ENCODE measurements at regions not wholly inside any gene's neighbourhood (a gene's known extent, or its start where the extent isn't known, plus 50 kb on each side); places are given as distances from the start of the nearest gene placed in this dataset.
"Not testable (repeated sequence)": the region's sequence is repeated elsewhere in the genome, so short reads cannot be mapped to it uniquely, and the experiment has no call there.

DNA sequence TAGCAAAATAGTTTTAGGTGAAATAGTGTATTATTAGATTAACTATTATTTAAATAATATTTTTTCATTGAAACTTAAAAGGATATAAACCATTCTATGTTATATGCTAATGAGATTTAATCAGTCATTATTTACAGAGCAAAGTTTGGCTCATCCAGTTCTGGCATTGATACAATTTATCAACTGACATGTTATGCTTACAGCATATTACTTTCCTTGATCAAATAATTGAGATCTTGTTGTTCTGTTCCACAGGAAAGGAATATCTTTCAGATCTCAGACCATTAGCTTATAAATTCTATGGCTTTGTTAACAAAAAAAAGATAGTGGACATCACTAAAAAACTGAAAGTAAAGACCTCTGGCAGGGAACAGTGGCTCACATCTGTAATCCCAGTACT lies 403.0 kb downstream of the ZFHX3 start:
- Mint-ChIP-seq H3K27ac (no peak overlapping the region), H3K4me1 (ENCODE audit: unreplicated experiment) (no peaks in the 10 kb centered on the region)

DNA sequence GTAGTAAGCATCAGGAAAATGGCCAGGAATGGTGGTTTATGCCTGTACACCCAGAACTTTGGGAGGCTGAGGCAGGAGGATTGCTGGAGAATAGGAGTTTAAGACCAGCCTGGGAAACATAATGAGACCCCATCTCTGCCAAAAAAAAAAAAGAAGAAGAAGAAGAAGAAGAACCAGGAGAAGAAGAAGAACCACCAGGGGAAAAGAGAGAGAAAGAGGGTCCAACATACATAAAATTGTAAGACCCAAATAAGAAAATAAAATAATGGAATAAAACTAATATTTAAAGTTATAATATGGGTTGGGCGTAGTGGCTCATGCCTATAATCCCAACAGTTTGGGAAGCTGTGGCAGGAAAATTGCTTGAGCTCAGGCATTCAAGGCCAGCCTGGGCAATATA lies 408.4 kb downstream of the ZFHX3 start:
- Mint-ChIP-seq H3K36me3 (peaks cover 16% of the 10 kb centered on the region), H3K27me3 (no peaks in the 10 kb centered on the region), H3K4me3 (no peak overlapping the region), H3K4me1 (ENCODE audit: unreplicated experiment) (peaks cover 5% of the 10 kb centered on the region), H3K9me3 (peaks cover 5% of the 10 kb centered on the region), H3K27ac (no peak overlapping the region)
- TF ChIP-seq, protein P1, sequence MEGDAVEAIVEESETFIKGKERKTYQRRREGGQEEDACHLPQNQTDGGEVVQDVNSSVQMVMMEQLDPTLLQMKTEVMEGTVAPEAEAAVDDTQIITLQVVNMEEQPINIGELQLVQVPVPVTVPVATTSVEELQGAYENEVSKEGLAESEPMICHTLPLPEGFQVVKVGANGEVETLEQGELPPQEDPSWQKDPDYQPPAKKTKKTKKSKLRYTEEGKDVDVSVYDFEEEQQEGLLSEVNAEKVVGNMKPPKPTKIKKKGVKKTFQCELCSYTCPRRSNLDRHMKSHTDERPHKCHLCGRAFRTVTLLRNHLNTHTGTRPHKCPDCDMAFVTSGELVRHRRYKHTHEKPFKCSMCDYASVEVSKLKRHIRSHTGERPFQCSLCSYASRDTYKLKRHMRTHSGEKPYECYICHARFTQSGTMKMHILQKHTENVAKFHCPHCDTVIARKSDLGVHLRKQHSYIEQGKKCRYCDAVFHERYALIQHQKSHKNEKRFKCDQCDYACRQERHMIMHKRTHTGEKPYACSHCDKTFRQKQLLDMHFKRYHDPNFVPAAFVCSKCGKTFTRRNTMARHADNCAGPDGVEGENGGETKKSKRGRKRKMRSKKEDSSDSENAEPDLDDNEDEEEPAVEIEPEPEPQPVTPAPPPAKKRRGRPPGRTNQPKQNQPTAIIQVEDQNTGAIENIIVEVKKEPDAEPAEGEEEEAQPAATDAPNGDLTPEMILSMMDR (conservative IDR thresholded peaks at IDR 0.05) = no peak
- no peak for DNase-seq (ENCODE audit: extremely low spot score, unreplicated experiment)

More for the DNA sequence above, 403.0 kb downstream of the ZFHX3 start:
- Mint-ChIP-seq H3K36me3 (peaks cover 9% of the 10 kb centered on the region), H3K4me3 (no peak overlapping the region), H3K27me3 (no peaks in the 10 kb centered on the region), H3K9me3 (peaks cover 5% of the 10 kb centered on the region)
- DNase-seq (ENCODE audit: extremely low spot score, unreplicated experiment) = no peak
- TF ChIP-seq, protein P1 (conservative IDR thresholded peaks at IDR 0.05) = no peak

DNA sequence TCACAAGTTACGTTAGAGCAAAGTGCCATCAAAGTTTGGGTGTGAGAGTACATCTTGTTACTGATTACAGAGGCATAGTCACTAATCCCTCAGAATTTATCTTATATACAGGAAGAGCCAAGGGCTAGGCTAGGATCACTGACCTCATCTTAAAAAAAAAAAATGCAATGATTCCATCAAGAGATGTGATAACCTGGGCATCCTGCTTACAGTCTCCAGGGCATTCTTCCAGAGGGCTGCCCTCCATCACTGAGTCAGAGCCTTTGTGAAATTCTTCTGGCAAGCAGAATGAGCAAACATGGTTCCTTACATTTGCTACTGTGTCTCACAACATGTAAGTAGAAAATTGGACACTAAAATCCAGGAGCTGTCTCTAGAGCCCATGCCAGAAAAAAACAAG lies 410.6 kb downstream of the ZFHX3 start:
- Mint-ChIP-seq H3K4me3 (no peak overlapping the region), H3K27ac (no peak overlapping the region), H3K27me3 (no peaks in the 10 kb centered on the region), H3K4me1 (ENCODE audit: unreplicated experiment) (peaks cover 5% of the 10 kb centered on the region), H3K36me3 (peaks cover 16% of the 10 kb centered on the region), H3K9me3 (peaks cover 5% of the 10 kb centered on the region)
- TF ChIP-seq, protein P1 (conservative IDR thresholded peaks at IDR 0.05) = no peak
- no peak for DNase-seq (ENCODE audit: extremely low spot score, unreplicated experiment)

DNA sequence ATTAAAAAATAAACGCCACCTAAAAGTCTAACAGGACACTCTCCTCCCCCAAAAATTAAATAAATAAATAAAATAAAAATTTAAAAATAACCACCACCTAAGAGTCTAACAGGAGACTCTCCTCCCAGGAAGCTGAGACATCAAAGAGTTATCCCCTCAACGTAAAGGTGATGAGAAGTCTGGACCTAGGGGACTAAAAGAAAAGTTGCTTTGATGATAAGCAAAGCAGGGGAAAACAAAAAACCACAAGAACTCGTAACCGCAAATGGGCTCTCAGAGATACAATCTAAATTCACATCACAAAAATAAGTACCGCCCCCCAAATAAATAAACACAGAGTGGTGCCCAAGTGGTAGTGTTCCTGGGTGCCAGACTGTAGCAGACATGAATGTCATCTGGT lies 412.2 kb downstream of the ZFHX3 start:
- Mint-ChIP-seq H3K9me3 (no peaks in the 10 kb centered on the region), H3K4me3 (no peak overlapping the region), H3K27me3 (no peaks in the 10 kb centered on the region), H3K27ac (no peak overlapping the region), H3K36me3 (peaks cover 10% of the 10 kb centered on the region), H3K4me1 (ENCODE audit: unreplicated experiment) (peaks cover 5% of the 10 kb centered on the region)
- DNase-seq (ENCODE audit: extremely low spot score, unreplicated experiment) = no peak
- TF ChIP-seq, protein P1 (conservative IDR thresholded peaks at IDR 0.05) = no peak

DNA sequence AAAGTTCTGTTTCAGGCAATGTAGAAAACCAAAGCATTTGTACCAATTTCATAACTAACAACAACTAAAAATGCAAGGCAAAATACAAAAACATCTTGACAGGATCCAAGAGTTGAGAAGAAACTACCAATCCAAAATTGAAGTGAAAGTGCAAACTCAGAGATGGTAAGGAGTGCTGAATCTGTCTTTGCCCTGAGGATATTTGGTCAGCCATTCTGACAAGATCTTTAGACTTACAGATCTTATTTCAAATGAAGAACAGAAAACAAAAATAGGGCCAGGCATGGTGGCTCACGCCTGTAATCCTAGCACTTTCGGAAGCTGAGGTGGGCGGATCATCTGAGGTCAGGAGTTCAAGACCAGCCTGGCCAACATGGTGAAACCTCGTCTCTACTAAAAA lies 412.8 kb downstream of the ZFHX3 start:
- no peaks in the 10 kb centered on the region for H3K27me3 Mint-ChIP-seq
- H3K4me1 Mint-ChIP-seq (ENCODE audit: unreplicated experiment) = peaks cover 5% of the 10 kb centered on the region
- DNase-seq (ENCODE audit: extremely low spot score, unreplicated experiment) = no peak
- TF ChIP-seq, protein P1 (conservative IDR thresholded peaks at IDR 0.05) = no peak
- no peak overlapping the region for H3K27ac Mint-ChIP-seq
- H3K9me3 Mint-ChIP-seq = no peaks in the 10 kb centered on the region
- peaks cover 10% of the 10 kb centered on the region for H3K36me3 Mint-ChIP-seq
- H3K4me3 Mint-ChIP-seq = no peak overlapping the region

DNA sequence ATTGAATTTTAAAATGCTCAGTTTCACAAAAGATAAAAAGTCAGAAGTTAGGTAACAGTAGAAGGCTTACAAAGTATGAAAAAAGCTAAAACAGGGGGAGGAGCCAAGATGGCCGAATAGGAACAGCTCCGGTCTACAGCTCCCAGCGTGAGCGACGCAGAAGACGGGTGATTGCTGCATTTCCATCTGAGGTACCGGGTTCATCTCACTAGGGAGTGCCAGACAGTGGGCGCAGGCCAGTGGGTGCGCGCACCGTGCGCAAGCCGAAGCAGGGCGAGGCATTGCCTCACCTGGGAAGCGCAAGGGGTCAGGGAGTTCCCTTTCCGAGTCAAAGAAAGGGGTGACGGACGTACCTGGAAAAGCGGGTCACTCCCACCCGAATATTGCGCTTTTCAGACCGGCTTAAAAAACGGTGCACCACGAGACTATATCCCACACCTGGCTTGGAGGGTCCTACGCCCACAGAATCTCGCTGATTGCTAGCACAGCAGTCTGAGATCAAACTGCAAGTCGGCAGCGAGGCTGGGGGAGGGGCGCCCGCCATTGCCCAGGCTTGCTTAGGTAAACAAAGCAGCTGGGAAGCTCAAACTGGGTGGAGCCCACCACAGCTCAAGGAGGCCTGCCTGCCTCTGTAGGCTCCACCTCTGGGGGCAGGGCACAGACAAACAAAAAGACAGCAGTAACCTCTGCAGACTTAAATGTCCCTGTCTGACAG lies 420.6 kb downstream of the ZFHX3 start:
- H3K4me3 Mint-ChIP-seq = peak overlapping the region; percentile 80
- not testable (repeated sequence) for H3K36me3 Mint-ChIP-seq

More for the DNA sequence above, 420.6 kb downstream of the ZFHX3 start:
- H3K9me3 Mint-ChIP-seq; H3K27me3 Mint-ChIP-seq; H3K4me1 Mint-ChIP-seq (ENCODE audit: unreplicated experiment); DNase-seq (ENCODE audit: extremely low spot score, unreplicated experiment): not testable (repeated sequence)
- H3K27ac Mint-ChIP-seq = peak overlapping the region; percentile 70

Measured in type B pancreatic cell (in vitro differentiated cells).